HG02759 (cell line): ENCODE measurements at regions not wholly inside any gene's neighbourhood (a gene's known extent, or its start where the extent isn't known, plus 50 kb on each side); places are given as distances from the start of the nearest gene placed in this dataset.

Experiments used
- ATAC-seq: cut with Tn5 transposase; IDR thresholded peaks from one replicate; pipeline ENCODE4 v1.9.1; 2021; ENCODE audit warnings: mild to moderate bottlenecking, moderate library complexity; ENCODE audit not compliant: unreplicated experiment

DNA sequence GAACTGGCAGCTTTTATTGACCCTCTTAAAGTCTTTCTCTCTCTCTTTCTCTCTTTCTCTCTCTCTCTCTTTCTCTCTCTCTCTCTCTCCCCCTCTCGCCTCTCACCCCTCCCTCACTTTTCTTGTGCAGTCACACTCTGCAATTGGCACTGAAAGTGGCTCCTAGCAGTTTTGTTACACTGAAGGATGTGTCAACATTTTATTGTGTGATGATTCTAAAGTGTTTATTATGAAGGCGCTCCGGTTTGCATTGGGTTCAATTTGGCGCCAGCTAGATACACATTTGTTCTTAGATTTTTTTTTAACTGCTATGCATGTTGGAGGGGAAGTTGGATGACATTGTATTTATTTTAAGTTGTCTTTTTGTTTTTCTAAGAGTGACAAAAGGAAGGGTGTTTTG is 64.0 kb upstream of the CHRM3 start:
- no peak for ATAC-seq

- ATAC-seq = no peak
Measured at GRCh38 chr1:239321877-239322276, 64.5 kb upstream of the CHRM3 start.

- ATAC-seq = no peak
Measured at GRCh38 chr1:239317948-239318347, 68.4 kb upstream of the CHRM3 start.

DNA sequence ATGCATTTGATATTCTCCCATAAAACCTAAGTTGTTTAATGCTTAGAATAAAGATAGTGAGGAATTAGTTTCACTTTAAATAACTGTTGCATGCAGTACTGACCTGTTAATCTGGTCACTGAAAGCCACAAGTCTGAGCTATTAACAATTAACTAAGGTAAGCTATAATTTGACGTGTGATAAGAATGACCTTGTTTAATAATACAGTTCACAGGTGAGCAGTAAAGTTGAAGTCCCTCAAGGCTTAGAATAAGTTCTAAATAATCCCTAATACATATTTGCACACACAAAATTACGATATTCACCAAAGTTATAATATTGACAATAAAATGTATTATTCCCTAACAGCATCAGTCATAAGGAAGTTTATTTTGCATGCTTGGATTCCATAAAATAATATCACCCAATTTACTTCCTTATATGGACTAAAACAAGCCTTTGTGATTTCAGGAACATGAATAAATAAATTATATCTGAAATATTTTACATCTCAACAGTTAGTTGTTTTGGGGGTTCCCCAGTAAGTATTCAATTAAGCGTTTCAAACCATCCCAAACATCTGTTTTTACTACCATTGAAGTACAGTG is 70.6 kb upstream of the CHRM3 start:
- ATAC-seq = no peak

DNA sequence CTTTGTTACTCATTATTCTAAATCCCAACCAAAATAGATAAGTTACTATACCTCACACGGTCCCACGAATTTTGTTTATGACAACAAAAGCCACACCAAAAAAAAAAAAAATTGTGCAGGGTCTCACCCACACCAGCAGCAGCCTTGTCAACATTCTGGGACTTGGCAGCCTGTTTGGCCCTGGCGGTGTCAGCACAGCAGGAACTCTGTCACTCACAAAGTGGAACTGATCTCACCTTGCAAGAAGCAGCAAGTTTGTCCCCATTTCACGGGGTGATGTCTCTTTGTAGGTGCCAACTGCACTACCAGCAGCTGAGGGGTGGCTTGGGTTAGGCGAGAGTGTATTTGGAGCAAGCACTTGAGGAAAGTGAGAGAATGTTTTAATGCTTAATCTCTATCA is 75.0 kb upstream of the CHRM3 start:
- no peak for ATAC-seq

DNA sequence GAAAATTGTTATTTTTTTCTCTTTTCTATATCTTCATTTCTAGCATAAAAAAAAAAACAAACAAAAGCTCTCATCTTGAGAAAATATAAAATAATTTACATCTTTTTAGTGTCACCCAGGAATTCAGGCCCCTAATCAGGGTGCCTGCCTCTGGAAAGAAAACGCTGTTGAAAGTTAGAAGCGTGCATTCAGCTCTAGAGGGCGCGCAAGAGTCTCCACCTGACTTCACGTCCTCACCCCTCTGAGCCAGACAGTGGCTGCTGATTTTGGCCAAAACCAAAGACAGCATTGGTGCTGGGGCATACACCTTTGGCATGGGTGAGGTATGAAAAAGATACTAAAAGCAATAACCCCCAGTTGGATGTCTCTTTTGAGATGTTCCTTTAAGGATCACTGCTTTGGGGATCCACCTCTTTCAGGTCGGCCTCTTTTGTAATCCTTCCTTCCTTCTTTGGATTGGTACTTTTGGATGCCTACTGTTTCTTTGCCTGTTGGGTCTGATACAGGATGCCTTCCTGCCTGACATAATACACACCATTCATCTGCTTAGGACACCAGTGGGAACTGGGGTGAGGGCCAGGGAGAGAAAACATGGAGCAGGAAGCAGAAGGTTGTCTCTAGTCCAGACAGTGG is 77.6 kb upstream of the CHRM3 start:
- ATAC-seq = no peak

GRCh38 chr1:239307886-239308285 is 78.5 kb upstream of the CHRM3 start:
- no peak for ATAC-seq

DNA sequence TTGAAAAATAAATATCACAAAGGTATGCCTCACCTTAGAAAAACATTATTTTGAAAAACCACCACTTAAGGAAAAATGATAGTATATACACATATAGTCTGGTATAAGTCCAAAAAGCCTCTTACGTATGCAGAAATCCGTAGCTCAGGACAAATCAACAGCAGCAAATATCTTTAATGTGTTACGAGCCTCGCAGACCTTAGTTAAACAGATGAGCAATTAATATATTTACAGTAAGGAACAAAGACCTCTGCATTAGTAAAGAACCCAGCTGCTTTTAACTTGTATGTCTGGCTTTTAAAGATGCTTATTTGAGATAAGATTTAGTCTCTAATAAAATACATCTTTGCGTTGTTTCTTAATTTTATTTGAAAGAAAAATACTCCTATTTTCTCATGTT is 79.9 kb upstream of the CHRM3 start:
- no peak for ATAC-seq

DNA sequence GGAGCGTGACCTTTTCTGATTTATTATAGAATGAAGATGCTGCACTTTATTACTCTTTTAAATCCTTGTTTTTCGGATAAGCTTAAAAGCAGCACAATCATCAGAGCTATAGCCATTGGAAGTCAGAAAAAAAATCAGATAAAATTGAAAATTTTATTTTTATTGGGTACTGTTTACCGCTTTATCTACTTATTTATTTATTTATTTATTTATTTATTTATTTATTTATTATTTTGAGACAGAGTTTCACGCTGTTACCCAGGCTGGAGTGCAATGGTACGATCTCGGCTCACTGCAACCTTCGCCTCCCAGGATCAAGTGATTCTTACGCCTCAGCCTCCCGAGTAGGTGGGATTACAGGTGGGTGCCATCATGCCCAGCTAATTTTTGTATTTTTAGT is 83.1 kb upstream of the CHRM3 start:
- ATAC-seq = no peak

DNA sequence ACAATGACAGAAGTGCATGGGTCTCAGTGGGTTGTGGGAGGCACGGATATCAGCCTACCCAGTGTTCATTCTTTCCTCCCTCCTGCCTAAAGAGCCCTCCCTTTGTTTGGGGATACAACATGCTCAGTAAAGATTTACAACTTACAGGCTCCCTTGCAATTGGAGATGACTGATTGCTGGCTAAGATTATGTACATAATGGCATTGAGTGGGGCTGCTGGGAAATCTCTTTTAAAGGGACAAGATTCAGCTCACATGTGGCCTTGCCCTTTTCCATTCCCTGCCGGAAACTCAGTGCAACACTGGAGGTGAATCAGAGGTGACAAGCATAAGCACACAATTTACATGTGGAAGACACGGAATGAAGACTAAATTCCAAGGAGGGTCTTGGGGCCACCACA is 83.7 kb upstream of the CHRM3 start:
- no peak for ATAC-seq

GRCh38 chr1:239301251-239301650 is 85.1 kb upstream of the CHRM3 start:
- ATAC-seq = no peak

DNA sequence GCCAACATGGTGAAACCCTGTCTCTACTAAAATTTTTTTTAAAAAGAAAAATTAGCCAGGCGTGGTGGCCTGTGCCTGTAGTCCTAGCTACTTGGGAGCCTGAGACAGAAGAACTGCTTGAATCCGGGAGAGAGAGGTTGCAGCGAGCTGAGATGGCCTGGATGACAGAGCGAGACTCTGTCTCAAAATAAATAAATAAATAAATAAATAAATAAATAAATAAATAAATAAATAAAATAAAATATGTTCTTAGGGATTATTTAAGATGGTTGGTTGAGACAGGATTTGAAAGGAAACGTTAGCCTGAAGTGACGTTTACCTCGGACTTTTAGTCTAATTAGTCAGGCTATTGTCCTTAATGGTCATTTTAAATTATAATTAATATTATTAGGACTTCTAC is 88.5 kb upstream of the CHRM3 start:
- no peak for ATAC-seq

DNA sequence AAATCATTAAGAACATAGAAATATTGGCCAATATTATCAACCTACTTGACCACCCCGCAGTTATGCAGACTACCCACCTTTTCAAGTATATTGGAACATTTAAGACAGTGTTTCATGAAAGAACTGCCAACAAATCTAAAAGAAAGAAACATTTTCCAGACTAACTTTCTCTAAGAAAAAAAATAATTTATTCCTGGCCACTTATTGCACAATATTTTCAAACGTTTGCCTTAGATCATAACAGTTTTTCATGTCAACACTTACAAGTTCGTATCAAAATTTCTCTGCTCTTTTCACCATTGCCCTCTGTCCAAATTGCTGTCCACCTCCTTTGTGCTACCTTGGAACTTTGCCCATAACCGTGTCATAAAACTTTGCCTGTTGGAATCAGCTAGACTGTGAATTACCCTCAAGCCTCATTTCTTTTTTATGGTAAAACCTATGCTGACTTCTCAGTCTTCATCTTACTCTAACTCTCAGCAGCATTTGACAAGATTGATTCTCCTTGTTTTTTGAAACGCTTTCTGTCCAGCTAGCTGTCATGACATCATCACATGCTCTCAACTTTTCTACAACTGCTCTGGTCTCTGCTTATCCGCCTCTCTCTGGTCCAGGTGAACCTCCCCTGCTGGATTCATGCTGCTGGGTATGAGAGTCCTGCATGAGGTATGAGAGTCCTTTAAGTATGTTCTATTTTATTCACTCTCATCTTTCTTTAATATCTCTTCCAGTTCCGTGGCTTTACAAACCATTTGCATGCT is 92.8 kb upstream of the CHRM3 start:
- ATAC-seq = no peak

- ATAC-seq = no peak
Measured at GRCh38 chr1:239288820-239289554, 97.4 kb upstream of the CHRM3 start.

DNA sequence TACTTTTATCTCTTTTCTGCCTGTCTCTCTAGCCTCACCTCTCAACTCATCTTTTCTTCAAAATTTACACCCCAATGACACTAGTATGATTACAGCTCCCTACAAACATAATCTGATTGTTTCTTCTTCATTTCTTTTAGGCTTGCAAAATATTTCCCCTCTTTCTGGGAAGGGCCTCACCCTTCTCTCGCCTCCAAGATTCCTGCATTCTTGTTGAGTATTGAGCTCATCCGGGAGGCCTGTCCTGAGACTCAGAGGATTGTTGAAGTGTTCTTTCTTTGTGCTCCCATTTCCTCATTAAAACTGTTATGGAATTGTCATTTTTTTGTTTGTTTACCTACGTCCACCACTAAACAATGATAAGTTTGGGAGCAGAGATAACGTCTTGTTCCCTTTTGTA is 99.1 kb upstream of the CHRM3 start:
- ATAC-seq = no peak

- ATAC-seq = no peak
Measured at GRCh38 chr1:239283216-239283615, 103.2 kb upstream of the CHRM3 start.

DNA sequence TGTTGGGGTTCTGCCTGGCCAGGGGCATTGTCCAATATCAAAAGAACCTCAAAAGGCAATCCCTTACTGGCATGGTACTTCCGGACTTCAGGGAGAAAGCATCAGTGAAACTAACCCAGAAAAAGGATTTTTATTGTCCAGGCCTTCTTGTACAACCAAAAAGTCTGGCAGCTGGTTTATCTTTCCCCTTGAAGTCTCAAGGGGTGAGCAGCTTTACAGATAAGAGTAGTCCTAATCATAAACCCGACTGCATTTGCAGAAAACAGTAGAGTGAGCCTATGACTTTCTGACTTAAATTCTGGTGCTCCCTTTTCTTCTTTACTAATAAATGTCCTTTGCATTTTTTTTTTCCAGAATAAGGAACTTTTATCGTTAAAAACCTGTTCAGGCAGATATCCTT is 104.0 kb upstream of the CHRM3 start:
- ATAC-seq = no peak

DNA sequence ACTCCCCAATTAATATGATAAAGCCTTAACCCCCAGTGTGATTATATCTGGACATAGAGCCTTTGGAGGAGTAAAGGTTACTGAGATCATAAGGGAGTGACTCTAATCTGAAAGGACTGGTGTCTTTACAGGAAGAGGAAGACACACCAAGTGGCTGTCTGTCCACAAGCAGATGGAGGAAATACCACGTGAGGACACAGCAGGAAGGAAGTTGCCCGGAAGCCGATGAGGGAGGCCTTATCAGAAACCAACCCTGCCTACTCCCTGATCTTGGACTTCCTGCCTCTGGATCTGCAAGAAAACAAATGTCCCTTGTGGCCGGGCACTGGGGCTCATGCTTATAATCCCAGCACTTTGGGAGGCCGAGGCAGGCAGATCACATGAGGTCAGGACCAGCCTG is 110.3 kb upstream of the CHRM3 start:
- no peak for ATAC-seq

GRCh38 chr1:239274242-239274830 is 112.0 kb upstream of the CHRM3 start:
- no peak for ATAC-seq

DNA sequence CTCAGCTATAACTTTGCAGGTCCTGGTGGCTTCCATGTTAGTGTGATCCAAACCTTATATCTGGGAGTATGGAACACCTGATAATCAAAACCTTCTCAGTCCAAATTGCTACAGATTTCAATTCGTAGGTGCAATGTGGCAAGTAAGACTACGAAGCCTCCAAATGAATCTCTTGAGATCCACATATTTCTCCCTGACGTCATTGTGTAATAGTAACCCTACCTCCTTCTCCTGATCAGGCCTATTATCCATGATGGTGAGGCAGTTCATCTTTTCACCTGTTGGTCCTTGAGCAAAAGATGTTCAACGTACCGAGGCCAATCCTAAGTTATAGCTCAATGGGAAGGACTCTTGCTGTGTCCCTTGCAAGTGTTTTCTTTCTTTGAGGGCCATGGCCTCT is 115.9 kb upstream of the CHRM3 start:
- ATAC-seq = no peak

DNA sequence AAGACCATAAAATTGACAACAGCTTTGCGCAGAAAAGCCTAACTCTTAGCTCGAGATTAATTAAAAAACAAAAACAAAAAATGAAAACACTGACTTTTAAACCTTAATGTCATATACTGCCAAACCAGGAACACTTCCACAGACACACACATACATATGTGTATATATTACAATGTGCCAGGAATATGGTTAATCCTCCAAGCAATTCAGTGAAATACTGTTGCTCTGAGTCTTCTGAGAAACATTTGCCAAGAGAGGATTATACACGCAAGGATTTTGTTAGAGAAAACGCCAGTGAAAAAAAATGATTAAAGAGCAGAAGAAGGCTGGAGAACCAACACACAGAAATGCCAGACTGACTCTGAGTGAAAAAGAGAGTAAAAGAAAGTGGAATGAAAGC is 116.7 kb upstream of the CHRM3 start:
- ATAC-seq = no peak
